ENCODE measurements at regions not wholly inside any gene's neighbourhood (a gene's known extent, or its start where the extent isn't known, plus 50 kb on each side); places are given as distances from the start of the nearest gene placed in this dataset.

GRCh38 chr10:118430190-118430589 lies 88.1 kb upstream of the FAM204A start:
- TF ChIP-seq NR2F2 (IDR thresholded peaks at IDR 0.05) (no peak), YY1 (IDR thresholded peaks at IDR 0.05) (no peak), HNF4G (IDR thresholded peaks at IDR 0.05) (no peak), SP1 (IDR thresholded peaks at IDR 0.05) (no peak)
- TF ChIP-seq, protein P1, sequence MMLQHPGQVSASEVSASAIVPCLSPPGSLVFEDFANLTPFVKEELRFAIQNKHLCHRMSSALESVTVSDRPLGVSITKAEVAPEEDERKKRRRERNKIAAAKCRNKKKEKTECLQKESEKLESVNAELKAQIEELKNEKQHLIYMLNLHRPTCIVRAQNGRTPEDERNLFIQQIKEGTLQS (IDR thresholded peaks at IDR 0.05): no peak
- TF ChIP-seq, protein P2, sequence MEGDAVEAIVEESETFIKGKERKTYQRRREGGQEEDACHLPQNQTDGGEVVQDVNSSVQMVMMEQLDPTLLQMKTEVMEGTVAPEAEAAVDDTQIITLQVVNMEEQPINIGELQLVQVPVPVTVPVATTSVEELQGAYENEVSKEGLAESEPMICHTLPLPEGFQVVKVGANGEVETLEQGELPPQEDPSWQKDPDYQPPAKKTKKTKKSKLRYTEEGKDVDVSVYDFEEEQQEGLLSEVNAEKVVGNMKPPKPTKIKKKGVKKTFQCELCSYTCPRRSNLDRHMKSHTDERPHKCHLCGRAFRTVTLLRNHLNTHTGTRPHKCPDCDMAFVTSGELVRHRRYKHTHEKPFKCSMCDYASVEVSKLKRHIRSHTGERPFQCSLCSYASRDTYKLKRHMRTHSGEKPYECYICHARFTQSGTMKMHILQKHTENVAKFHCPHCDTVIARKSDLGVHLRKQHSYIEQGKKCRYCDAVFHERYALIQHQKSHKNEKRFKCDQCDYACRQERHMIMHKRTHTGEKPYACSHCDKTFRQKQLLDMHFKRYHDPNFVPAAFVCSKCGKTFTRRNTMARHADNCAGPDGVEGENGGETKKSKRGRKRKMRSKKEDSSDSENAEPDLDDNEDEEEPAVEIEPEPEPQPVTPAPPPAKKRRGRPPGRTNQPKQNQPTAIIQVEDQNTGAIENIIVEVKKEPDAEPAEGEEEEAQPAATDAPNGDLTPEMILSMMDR (IDR thresholded peaks at IDR 0.05; ENCODE audit: low read depth, low read length, missing input control): no peak
- no peak for DNase-seq (ENCODE audit: low spot score)
- WGBS: 78% methylated on average over 6 of the region's 6 CpGs
- no peak overlapping the region for H3K4me3 ChIP-seq (ENCODE audit: low read depth in 1 of 3, low read length in 3 of 3)
- H3K4me1 ChIP-seq (ENCODE audit: control insufficient read depth in 4 of 4, insufficient read depth in 4 of 4, low read length in 3 of 4): no peaks in the 10 kb centered on the region
- H3K27ac ChIP-seq (ENCODE audit: low read depth in 1 of 2, low read length in 2 of 2): no peak overlapping the region
- peaks cover 0 to 2% (median 0%) of the 10 kb centered on the region in 4 donors for H3K27me3 ChIP-seq (ENCODE audit: control insufficient read depth in 4 of 4, insufficient read depth in 4 of 4, low read length in 3 of 4)
- no peak overlapping the region for H3K9ac ChIP-seq (ENCODE audit: low read depth in 1 of 2, low read length in 2 of 2)
- H3K9me3 ChIP-seq (ENCODE audit: control insufficient read depth in 4 of 4, low read length in 3 of 4): no peaks in the 10 kb centered on the region
- H3K36me3 ChIP-seq (ENCODE audit: control insufficient read depth in 4 of 4, insufficient read depth in 3 of 4, low read depth in 1 of 4, low read length in 3 of 4): no peaks in the 10 kb centered on the region

DNA sequence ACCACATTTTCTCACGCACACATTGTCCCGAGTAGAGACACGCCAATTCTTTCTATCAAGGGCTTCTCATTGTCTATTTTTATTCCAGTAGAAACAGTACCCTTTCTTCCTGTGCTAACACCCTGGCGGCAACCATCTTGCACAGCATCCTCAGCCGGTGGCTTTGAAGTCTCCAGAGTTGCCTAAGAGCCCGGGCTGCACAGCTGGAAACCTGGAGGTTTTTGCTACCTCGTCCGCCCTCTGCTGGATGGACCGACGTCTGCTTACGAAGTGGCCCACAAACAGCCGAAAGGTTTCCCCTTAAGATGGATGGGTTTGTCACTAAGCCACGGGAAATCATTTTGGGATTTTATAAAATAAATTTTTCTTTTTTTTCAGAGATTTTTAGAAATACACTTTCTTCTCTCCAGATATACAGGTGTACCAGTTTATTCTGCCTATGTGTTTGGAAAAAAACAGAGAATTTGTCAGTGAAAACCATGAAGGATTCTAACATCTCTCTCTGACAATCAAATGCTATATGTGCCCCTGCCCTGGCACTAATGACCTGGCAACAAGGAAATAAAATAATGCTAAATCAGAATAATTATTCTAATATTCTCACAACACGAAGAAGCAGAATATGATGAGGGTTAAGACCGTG lies 81.8 kb upstream of the FAM204A start:
- peaks cover 2 to 3% (median 2%) of the 10 kb centered on the region in 4 donors for H3K27me3 ChIP-seq (ENCODE audit: control insufficient read depth in 4 of 4, insufficient read depth in 4 of 4, low read length in 3 of 4)
- H3K4me1 ChIP-seq (ENCODE audit: control insufficient read depth in 4 of 4, insufficient read depth in 4 of 4, low read length in 3 of 4): no peaks in the 10 kb centered on the region
- no peaks in the 10 kb centered on the region for H3K9me3 ChIP-seq (ENCODE audit: control insufficient read depth in 4 of 4, low read length in 3 of 4)
- peak; percentile 61 for DNase-seq (ENCODE audit: low spot score)
- no peak overlapping the region for H3K9ac ChIP-seq (ENCODE audit: low read depth in 1 of 2, low read length in 2 of 2)
- no peak overlapping the region for H3K27ac ChIP-seq (ENCODE audit: low read depth in 1 of 2, low read length in 2 of 2)
- WGBS: 19% methylated on average over 15 of the region's 15 CpGs
- H3K4me3 ChIP-seq (ENCODE audit: low read depth in 1 of 3, low read length in 3 of 3): no peak overlapping the region
- no peaks in the 10 kb centered on the region for H3K36me3 ChIP-seq (ENCODE audit: control insufficient read depth in 4 of 4, insufficient read depth in 3 of 4, low read depth in 1 of 4, low read length in 3 of 4)
- TF ChIP-seq RAD21 (IDR thresholded peaks at IDR 0.05) (peak; percentile 79 to 84), YY1 (IDR thresholded peaks at IDR 0.05) (peak; percentile 41), ZBTB33 (IDR thresholded peaks at IDR 0.05) (no peak), SP1 (IDR thresholded peaks at IDR 0.05) (no peak), JUND (IDR thresholded peaks at IDR 0.05) (no peak)
- TF ChIP-seq, protein P2 (IDR thresholded peaks at IDR 0.05; ENCODE audit: low read depth, low read length, missing input control): peak; percentile 71

- no peak for DNase-seq (ENCODE audit: low spot score)
- H3K9ac ChIP-seq (ENCODE audit: low read depth in 1 of 2, low read length in 2 of 2): no peak overlapping the region
- H3K27me3 ChIP-seq (ENCODE audit: control insufficient read depth in 4 of 4, insufficient read depth in 4 of 4, low read length in 3 of 4): peaks cover 0 to 3% (median 2%) of the 10 kb centered on the region in 4 donors
- H3K36me3 ChIP-seq (ENCODE audit: control insufficient read depth in 4 of 4, insufficient read depth in 3 of 4, low read depth in 1 of 4, low read length in 3 of 4): no peaks in the 10 kb centered on the region
- WGBS: 77% methylated on average over 7 of the region's 7 CpGs
- no peaks in the 10 kb centered on the region for H3K9me3 ChIP-seq (ENCODE audit: control insufficient read depth in 4 of 4, low read length in 3 of 4)
- H3K4me1 ChIP-seq (ENCODE audit: control insufficient read depth in 4 of 4, insufficient read depth in 4 of 4, low read length in 3 of 4): no peaks in the 10 kb centered on the region
- no peak overlapping the region for H3K27ac ChIP-seq (ENCODE audit: low read depth in 1 of 2, low read length in 2 of 2)
- no peak overlapping the region for H3K4me3 ChIP-seq (ENCODE audit: low read depth in 1 of 3, low read length in 3 of 3)
- TF ChIP-seq, protein P3, sequence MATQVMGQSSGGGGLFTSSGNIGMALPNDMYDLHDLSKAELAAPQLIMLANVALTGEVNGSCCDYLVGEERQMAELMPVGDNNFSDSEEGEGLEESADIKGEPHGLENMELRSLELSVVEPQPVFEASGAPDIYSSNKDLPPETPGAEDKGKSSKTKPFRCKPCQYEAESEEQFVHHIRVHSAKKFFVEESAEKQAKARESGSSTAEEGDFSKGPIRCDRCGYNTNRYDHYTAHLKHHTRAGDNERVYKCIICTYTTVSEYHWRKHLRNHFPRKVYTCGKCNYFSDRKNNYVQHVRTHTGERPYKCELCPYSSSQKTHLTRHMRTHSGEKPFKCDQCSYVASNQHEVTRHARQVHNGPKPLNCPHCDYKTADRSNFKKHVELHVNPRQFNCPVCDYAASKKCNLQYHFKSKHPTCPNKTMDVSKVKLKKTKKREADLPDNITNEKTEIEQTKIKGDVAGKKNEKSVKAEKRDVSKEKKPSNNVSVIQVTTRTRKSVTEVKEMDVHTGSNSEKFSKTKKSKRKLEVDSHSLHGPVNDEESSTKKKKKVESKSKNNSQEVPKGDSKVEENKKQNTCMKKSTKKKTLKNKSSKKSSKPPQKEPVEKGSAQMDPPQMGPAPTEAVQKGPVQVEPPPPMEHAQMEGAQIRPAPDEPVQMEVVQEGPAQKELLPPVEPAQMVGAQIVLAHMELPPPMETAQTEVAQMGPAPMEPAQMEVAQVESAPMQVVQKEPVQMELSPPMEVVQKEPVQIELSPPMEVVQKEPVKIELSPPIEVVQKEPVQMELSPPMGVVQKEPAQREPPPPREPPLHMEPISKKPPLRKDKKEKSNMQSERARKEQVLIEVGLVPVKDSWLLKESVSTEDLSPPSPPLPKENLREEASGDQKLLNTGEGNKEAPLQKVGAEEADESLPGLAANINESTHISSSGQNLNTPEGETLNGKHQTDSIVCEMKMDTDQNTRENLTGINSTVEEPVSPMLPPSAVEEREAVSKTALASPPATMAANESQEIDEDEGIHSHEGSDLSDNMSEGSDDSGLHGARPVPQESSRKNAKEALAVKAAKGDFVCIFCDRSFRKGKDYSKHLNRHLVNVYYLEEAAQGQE (IDR thresholded peaks at IDR 0.05): no peak
- TF ChIP-seq EGR1 (IDR thresholded peaks at IDR 0.05; ENCODE audit: low read depth in 2 of 2) (no peak), HNF4A (conservative IDR thresholded peaks at IDR 0.05) (no peak), ZBTB33 (IDR thresholded peaks at IDR 0.05) (no peak)
Measured at GRCh38 chr10:118422241-118422640, 80.1 kb upstream of the FAM204A start.
